ENCODE measurements at regions not wholly inside any gene's neighbourhood (a gene's known extent, or its start where the extent isn't known, plus 50 kb on each side); places are given as distances from the start of the nearest gene placed in this dataset.

GRCh38 chr14:34243401-34243800, 218.6 kb downstream of the SPTSSA start:
- no peaks in the 10 kb centered on the region for H3K4me1 ChIP-seq (ENCODE audit: insufficient read depth, low read length)
- no peak overlapping the region for H2AFZ ChIP-seq (ENCODE audit: low read length)
- TF ChIP-seq CTCF (IDR thresholded peaks at IDR 0.05; ENCODE audit: extremely low read depth, low read depth, low read length), result no peak
- H3K27me3 ChIP-seq (ENCODE audit: insufficient read depth, low read length), result no peaks in the 10 kb centered on the region
- H3K79me2 ChIP-seq (ENCODE audit: insufficient read depth, low read length), result no peaks in the 10 kb centered on the region
- no peak overlapping the region for H3K27ac ChIP-seq (ENCODE audit: low read depth, low read length)
- no peak overlapping the region for H3K4me2 ChIP-seq (ENCODE audit: insufficient read depth, low read length)
- no peaks in the 10 kb centered on the region for H4K20me1 ChIP-seq (ENCODE audit: insufficient read depth, low read length)
- no peaks in the 10 kb centered on the region for H3K36me3 ChIP-seq (ENCODE audit: insufficient read depth, low read length)
- H3K9me3 ChIP-seq (ENCODE audit: low read depth, low read length), result no peaks in the 10 kb centered on the region
- H3K4me3 ChIP-seq (ENCODE audit: insufficient read depth, low read length), result no peak overlapping the region
- no peak for DNase-seq (ENCODE audit: insufficient read length, low spot score, missing footprints)

GRCh38 chr14:34243001-34243400, 219.0 kb downstream of the SPTSSA start:
- no peak overlapping the region for H3K4me3 ChIP-seq (ENCODE audit: insufficient read depth, low read length)
- H3K9me3 ChIP-seq (ENCODE audit: low read depth, low read length), result no peaks in the 10 kb centered on the region
- H3K79me2 ChIP-seq (ENCODE audit: insufficient read depth, low read length), result no peaks in the 10 kb centered on the region
- H3K27ac ChIP-seq (ENCODE audit: low read depth, low read length), result no peak overlapping the region
- no peak overlapping the region for H3K4me2 ChIP-seq (ENCODE audit: insufficient read depth, low read length)
- H2AFZ ChIP-seq (ENCODE audit: low read length), result no peak overlapping the region
- no peaks in the 10 kb centered on the region for H3K4me1 ChIP-seq (ENCODE audit: insufficient read depth, low read length)
- TF ChIP-seq CTCF (IDR thresholded peaks at IDR 0.05; ENCODE audit: extremely low read depth, low read depth, low read length), result no peak
- H3K36me3 ChIP-seq (ENCODE audit: insufficient read depth, low read length), result no peaks in the 10 kb centered on the region
- H3K27me3 ChIP-seq (ENCODE audit: insufficient read depth, low read length), result no peaks in the 10 kb centered on the region
- no peaks in the 10 kb centered on the region for H4K20me1 ChIP-seq (ENCODE audit: insufficient read depth, low read length)
- DNase-seq (ENCODE audit: insufficient read length, low spot score, missing footprints), result no peak

DNA sequence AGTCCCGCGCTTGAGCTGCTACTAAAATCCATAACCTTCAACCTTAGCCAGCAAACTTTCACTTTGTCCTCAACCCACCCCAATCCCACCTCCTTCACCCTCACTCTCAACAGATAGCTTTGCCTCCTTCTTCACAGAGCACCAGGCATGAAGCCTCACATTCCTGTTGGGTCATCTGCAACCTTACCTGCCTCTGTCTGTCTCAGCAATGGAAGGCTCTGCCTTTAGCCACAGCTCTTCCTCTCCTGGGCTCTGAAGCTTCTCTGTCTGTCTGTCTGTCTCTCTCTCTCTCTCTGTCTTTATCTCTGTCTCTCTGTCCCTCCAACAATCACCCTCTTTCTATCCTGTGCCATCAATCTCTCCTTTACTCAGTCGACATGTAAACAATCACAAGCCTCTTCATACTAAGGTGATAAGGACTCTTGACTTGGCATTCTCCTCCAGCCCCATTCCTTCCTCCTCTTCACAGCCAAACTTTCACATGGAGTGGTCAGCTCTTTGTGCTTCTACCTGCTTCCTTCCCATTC, 220.8 kb downstream of the SPTSSA start:
- Histone ChIP-seq H3K4me1 (ENCODE audit: insufficient read depth, low read length) (no peaks in the 10 kb centered on the region), H3K4me3 (ENCODE audit: insufficient read depth, low read length) (no peak overlapping the region), H3K27ac (ENCODE audit: low read depth, low read length) (no peak overlapping the region), H2AFZ (ENCODE audit: low read length) (no peak overlapping the region), H3K36me3 (ENCODE audit: insufficient read depth, low read length) (no peaks in the 10 kb centered on the region), H4K20me1 (ENCODE audit: insufficient read depth, low read length) (no peaks in the 10 kb centered on the region), H3K79me2 (ENCODE audit: insufficient read depth, low read length) (no peaks in the 10 kb centered on the region), H3K4me2 (ENCODE audit: insufficient read depth, low read length) (no peak overlapping the region), H3K9me3 (ENCODE audit: low read depth, low read length) (no peaks in the 10 kb centered on the region), H3K27me3 (ENCODE audit: insufficient read depth, low read length) (no peaks in the 10 kb centered on the region)
- TF ChIP-seq CTCF (IDR thresholded peaks at IDR 0.05; ENCODE audit: extremely low read depth, low read depth, low read length), result no peak
- DNase-seq (ENCODE audit: insufficient read length, low spot score, missing footprints), result no peak

DNA sequence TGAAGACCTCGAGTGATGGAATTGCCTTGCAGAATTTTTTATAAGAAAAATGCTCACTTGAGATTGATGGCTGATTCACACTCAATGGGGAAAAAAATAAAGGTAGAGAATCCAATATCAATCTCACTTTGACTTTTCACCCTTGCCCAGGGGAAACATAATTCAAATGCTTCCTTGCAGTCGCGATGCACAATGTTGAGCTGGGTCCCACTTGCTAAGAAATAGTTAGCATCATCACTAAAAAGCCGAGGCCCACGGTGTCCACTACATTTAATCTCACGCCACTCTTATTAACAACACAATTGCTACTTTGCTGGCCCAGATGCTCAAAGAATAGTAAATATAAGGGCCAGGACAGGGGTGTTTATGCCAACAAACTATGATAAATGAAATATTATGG, 223.4 kb downstream of the SPTSSA start:
- Histone ChIP-seq H3K4me2 (ENCODE audit: insufficient read depth, low read length) (no peak overlapping the region), H3K9me3 (ENCODE audit: low read depth, low read length) (no peaks in the 10 kb centered on the region), H3K4me3 (ENCODE audit: insufficient read depth, low read length) (no peak overlapping the region), H2AFZ (ENCODE audit: low read length) (no peak overlapping the region), H3K27me3 (ENCODE audit: insufficient read depth, low read length) (no peaks in the 10 kb centered on the region), H3K27ac (ENCODE audit: low read depth, low read length) (no peak overlapping the region), H3K36me3 (ENCODE audit: insufficient read depth, low read length) (no peaks in the 10 kb centered on the region), H3K79me2 (ENCODE audit: insufficient read depth, low read length) (no peaks in the 10 kb centered on the region), H3K4me1 (ENCODE audit: insufficient read depth, low read length) (no peaks in the 10 kb centered on the region), H4K20me1 (ENCODE audit: insufficient read depth, low read length) (no peaks in the 10 kb centered on the region)
- TF ChIP-seq CTCF (IDR thresholded peaks at IDR 0.05; ENCODE audit: extremely low read depth, low read depth, low read length), result no peak
- no peak for DNase-seq (ENCODE audit: insufficient read length, low spot score, missing footprints)

Measured in osteoblast (primary cell).